ENCODE measurements at regions not wholly inside any gene's neighbourhood (a gene's known extent, or its start where the extent isn't known, plus 50 kb on each side); places are given as distances from the start of the nearest gene placed in this dataset.

GRCh38 chr16:72312828-72313227 lies 140.9 kb upstream of the PMFBP1 start:
- Histone ChIP-seq H3K79me2 (ENCODE audit: control insufficient read depth, low read length) (no peaks in the 10 kb centered on the region), H3K4me3 (ENCODE audit: low read length) (no peak overlapping the region), H3K27ac (ENCODE audit: low read depth, low read length) (no peak overlapping the region), H3K9me2 (replicated peaks; ENCODE audit: control insufficient read depth, low read length) (no peaks in the 10 kb centered on the region), H3K36me3 (ENCODE audit: control insufficient read depth, low read length) (no peaks in the 10 kb centered on the region), H3K4me2 (ENCODE audit: low read length) (no peak overlapping the region), H3K9me3 (ENCODE audit: control insufficient read depth, insufficient read depth, low read length) (no peaks in the 10 kb centered on the region), H4K20me1 (ENCODE audit: control insufficient read depth, insufficient read depth, low read depth, low read length) (no peaks in the 10 kb centered on the region), H3K4me1 (ENCODE audit: control insufficient read depth, low read length) (no peaks in the 10 kb centered on the region), H3K27me3 (ENCODE audit: control insufficient read depth, low read length) (no peaks in the 10 kb centered on the region), H3F3A (ENCODE audit: control insufficient read depth, insufficient read depth) (no peaks in the 10 kb centered on the region)
- TF ChIP-seq EZH2phosphoT487 (IDR thresholded peaks at IDR 0.05; ENCODE audit: borderline replicate concordance, low read length) (no peak), CTCF (IDR thresholded peaks at IDR 0.05; ENCODE audit: low read depth, low read length, poor library complexity, severe bottlenecking) (no peak)

GRCh38 chr16:72311426-72311825 lies 139.5 kb upstream of the PMFBP1 start:
- Histone ChIP-seq H3K9me2 (replicated peaks; ENCODE audit: control insufficient read depth, low read length) (no peaks in the 10 kb centered on the region), H3K4me2 (ENCODE audit: low read length) (no peak overlapping the region), H3K27ac (ENCODE audit: low read depth, low read length) (no peak overlapping the region), H3K79me2 (ENCODE audit: control insufficient read depth, low read length) (no peaks in the 10 kb centered on the region), H3K9me3 (ENCODE audit: control insufficient read depth, insufficient read depth, low read length) (no peaks in the 10 kb centered on the region), H4K20me1 (ENCODE audit: control insufficient read depth, insufficient read depth, low read depth, low read length) (no peaks in the 10 kb centered on the region), H3K4me1 (ENCODE audit: control insufficient read depth, low read length) (no peaks in the 10 kb centered on the region), H3K36me3 (ENCODE audit: control insufficient read depth, low read length) (no peaks in the 10 kb centered on the region), H3K4me3 (ENCODE audit: low read length) (no peak overlapping the region), H3K27me3 (ENCODE audit: control insufficient read depth, low read length) (no peaks in the 10 kb centered on the region), H3F3A (ENCODE audit: control insufficient read depth, insufficient read depth) (no peaks in the 10 kb centered on the region)
- TF ChIP-seq EZH2phosphoT487 (IDR thresholded peaks at IDR 0.05; ENCODE audit: borderline replicate concordance, low read length) (no peak), CTCF (IDR thresholded peaks at IDR 0.05; ENCODE audit: low read depth, low read length, poor library complexity, severe bottlenecking) (no peak)

GRCh38 chr16:72309001-72309400 lies 137.0 kb upstream of the PMFBP1 start:
- H3K27ac ChIP-seq (ENCODE audit: low read depth, low read length) = no peak overlapping the region
- no peak for TF ChIP-seq EZH2phosphoT487 (IDR thresholded peaks at IDR 0.05; ENCODE audit: borderline replicate concordance, low read length)
- no peak for TF ChIP-seq CTCF (IDR thresholded peaks at IDR 0.05; ENCODE audit: low read depth, low read length, poor library complexity, severe bottlenecking)
- H3K4me1 ChIP-seq (ENCODE audit: control insufficient read depth, low read length) = no peaks in the 10 kb centered on the region

GRCh38 chr16:72308396-72308795 lies 136.4 kb upstream of the PMFBP1 start:
- no peaks in the 10 kb centered on the region for H3K9me2 ChIP-seq (replicated peaks; ENCODE audit: control insufficient read depth, low read length)
- H3K27me3 ChIP-seq (ENCODE audit: control insufficient read depth, low read length) = no peaks in the 10 kb centered on the region
- H4K20me1 ChIP-seq (ENCODE audit: control insufficient read depth, insufficient read depth, low read depth, low read length) = no peaks in the 10 kb centered on the region
- no peak overlapping the region for H3K4me2 ChIP-seq (ENCODE audit: low read length)
- no peaks in the 10 kb centered on the region for H3K4me1 ChIP-seq (ENCODE audit: control insufficient read depth, low read length)
- H3F3A ChIP-seq (ENCODE audit: control insufficient read depth, insufficient read depth) = no peaks in the 10 kb centered on the region
- no peaks in the 10 kb centered on the region for H3K9me3 ChIP-seq (ENCODE audit: control insufficient read depth, insufficient read depth, low read length)
- H3K36me3 ChIP-seq (ENCODE audit: control insufficient read depth, low read length) = no peaks in the 10 kb centered on the region
- no peaks in the 10 kb centered on the region for H3K79me2 ChIP-seq (ENCODE audit: control insufficient read depth, low read length)
- H3K27ac ChIP-seq (ENCODE audit: low read depth, low read length) = no peak overlapping the region
- TF ChIP-seq EZH2phosphoT487 (IDR thresholded peaks at IDR 0.05; ENCODE audit: borderline replicate concordance, low read length) (no peak), CTCF (IDR thresholded peaks at IDR 0.05; ENCODE audit: low read depth, low read length, poor library complexity, severe bottlenecking) (no peak)
- no peak overlapping the region for H3K4me3 ChIP-seq (ENCODE audit: low read length)

More at GRCh38 chr16:72309001-72309400, 137.0 kb upstream of the PMFBP1 start:
- H3K27me3 ChIP-seq (ENCODE audit: control insufficient read depth, low read length) = no peaks in the 10 kb centered on the region
- H3K4me2 ChIP-seq (ENCODE audit: low read length) = no peak overlapping the region
- H3K36me3 ChIP-seq (ENCODE audit: control insufficient read depth, low read length) = no peaks in the 10 kb centered on the region
- H3K79me2 ChIP-seq (ENCODE audit: control insufficient read depth, low read length) = no peaks in the 10 kb centered on the region
- no peak overlapping the region for H3K4me3 ChIP-seq (ENCODE audit: low read length)
- H4K20me1 ChIP-seq (ENCODE audit: control insufficient read depth, insufficient read depth, low read depth, low read length) = no peaks in the 10 kb centered on the region
- no peaks in the 10 kb centered on the region for H3K9me2 ChIP-seq (replicated peaks; ENCODE audit: control insufficient read depth, low read length)
- H3F3A ChIP-seq (ENCODE audit: control insufficient read depth, insufficient read depth) = no peaks in the 10 kb centered on the region
- H3K9me3 ChIP-seq (ENCODE audit: control insufficient read depth, insufficient read depth, low read length) = no peaks in the 10 kb centered on the region

Data from DOHH2 (cell line).